ENCODE measurements at regions not wholly inside any gene's neighbourhood (a gene's known extent, or its start where the extent isn't known, plus 50 kb on each side); places are given as distances from the start of the nearest gene placed in this dataset.

DNA sequence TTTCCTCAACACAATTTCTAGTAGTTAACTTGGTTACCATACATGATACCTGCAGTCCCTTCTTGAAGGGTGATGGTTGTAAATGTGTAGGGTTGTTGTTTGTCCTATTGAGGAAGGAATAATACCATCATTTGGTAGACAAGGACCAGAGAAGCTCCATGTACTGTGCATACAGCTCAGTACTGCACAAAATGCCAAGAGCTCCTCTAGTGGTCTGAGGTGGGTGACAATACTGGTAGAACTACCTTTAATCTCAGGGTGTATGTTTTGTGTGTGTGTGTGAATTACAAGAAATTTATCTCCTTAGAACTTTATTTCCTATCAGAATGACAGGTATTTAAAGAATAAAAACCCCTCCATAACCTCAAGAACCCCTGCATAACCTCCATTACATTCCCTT lies 575.3 kb downstream of the TMTC2 start:
- TF ChIP-seq, protein P1, sequence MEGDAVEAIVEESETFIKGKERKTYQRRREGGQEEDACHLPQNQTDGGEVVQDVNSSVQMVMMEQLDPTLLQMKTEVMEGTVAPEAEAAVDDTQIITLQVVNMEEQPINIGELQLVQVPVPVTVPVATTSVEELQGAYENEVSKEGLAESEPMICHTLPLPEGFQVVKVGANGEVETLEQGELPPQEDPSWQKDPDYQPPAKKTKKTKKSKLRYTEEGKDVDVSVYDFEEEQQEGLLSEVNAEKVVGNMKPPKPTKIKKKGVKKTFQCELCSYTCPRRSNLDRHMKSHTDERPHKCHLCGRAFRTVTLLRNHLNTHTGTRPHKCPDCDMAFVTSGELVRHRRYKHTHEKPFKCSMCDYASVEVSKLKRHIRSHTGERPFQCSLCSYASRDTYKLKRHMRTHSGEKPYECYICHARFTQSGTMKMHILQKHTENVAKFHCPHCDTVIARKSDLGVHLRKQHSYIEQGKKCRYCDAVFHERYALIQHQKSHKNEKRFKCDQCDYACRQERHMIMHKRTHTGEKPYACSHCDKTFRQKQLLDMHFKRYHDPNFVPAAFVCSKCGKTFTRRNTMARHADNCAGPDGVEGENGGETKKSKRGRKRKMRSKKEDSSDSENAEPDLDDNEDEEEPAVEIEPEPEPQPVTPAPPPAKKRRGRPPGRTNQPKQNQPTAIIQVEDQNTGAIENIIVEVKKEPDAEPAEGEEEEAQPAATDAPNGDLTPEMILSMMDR (IDR thresholded peaks at IDR 0.05 in 8 of 11, conservative IDR thresholded peaks at IDR 0.05 in 3 of 11) = no peak
- no peak for TF ChIP-seq POLR2AphosphoS5 (IDR thresholded peaks at IDR 0.05)

Measured in spleen (tissue), 7 donors.